ENCODE measurements at regions not wholly inside any gene's neighbourhood (a gene's known extent, or its start where the extent isn't known, plus 50 kb on each side); places are given as distances from the start of the nearest gene placed in this dataset.
A peak's percentile ranks its signal among the peaks of the same experiment; 100 is the strongest.
"Not testable (repeated sequence)": the region's sequence is repeated elsewhere in the genome, so short reads cannot be mapped to it uniquely, and the experiment has no call there.

GRCh38 chr21:27352885-27353284 is 386.0 kb upstream of the ADAMTS5 start:
- Histone ChIP-seq H3K4me1 (ENCODE audit: control insufficient read depth, insufficient read depth, low read length) (no peaks in the 10 kb centered on the region), H3K36me3 (ENCODE audit: insufficient read depth, low read length) (no peaks in the 10 kb centered on the region), H3K27me3 (ENCODE audit: control insufficient read depth, insufficient read depth, low read length) (no peaks in the 10 kb centered on the region), H3K4me2 (ENCODE audit: low read length) (no peak overlapping the region), H3K9me3 (replicated peaks; ENCODE audit: low read length) (no peaks in the 10 kb centered on the region), H3K9ac (ENCODE audit: low read depth, low read length) (no peak overlapping the region), H3K4me3 (ENCODE audit: low read length) (no peak overlapping the region)

DNA sequence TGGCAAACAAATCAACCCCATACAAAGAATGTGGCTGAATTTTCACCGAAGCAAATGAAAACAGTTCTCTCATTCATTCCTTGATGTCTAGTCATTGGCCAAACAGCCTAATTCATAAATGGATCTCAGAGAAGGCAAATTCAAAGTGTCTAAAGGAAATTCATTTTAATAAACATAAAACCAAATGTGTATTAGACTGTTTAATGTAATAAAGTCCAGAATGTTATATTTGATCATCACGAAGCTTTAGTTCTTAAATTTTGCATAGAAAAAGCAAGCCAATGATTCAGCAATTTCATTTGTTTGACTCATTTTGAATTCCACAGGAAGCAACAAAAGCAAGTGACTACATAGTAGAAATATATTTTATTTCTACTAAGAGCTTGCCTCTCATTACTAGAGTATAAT is 379.2 kb upstream of the ADAMTS5 start:
- Histone ChIP-seq H3K27me3 (ENCODE audit: control insufficient read depth, insufficient read depth, low read length) (no peaks in the 10 kb centered on the region), H3K4me1 (ENCODE audit: control insufficient read depth, insufficient read depth, low read length) (peaks cover 16% of the 10 kb centered on the region), H3K9ac (ENCODE audit: low read depth, low read length) (peak overlapping the region; percentile 28), H3K9me3 (replicated peaks; ENCODE audit: low read length) (no peaks in the 10 kb centered on the region), H3K4me3 (ENCODE audit: low read length) (peak overlapping the region; percentile 37), H3K4me2 (ENCODE audit: low read length) (peak overlapping the region; percentile 67), H3K36me3 (ENCODE audit: insufficient read depth, low read length) (no peaks in the 10 kb centered on the region)

GRCh38 chr21:27339902-27340301 is 373.0 kb upstream of the ADAMTS5 start:
- Histone ChIP-seq H3K4me1 (ENCODE audit: control insufficient read depth, insufficient read depth, low read length) (no peaks in the 10 kb centered on the region), H3K4me2 (ENCODE audit: low read length) (no peak overlapping the region), H3K4me3 (ENCODE audit: low read length) (no peak overlapping the region), H3K9ac (ENCODE audit: low read depth, low read length) (no peak overlapping the region), H3K27me3 (ENCODE audit: control insufficient read depth, insufficient read depth, low read length) (no peaks in the 10 kb centered on the region), H3K36me3 (ENCODE audit: insufficient read depth, low read length) (no peaks in the 10 kb centered on the region), H3K9me3 (replicated peaks; ENCODE audit: low read length) (no peaks in the 10 kb centered on the region)

DNA sequence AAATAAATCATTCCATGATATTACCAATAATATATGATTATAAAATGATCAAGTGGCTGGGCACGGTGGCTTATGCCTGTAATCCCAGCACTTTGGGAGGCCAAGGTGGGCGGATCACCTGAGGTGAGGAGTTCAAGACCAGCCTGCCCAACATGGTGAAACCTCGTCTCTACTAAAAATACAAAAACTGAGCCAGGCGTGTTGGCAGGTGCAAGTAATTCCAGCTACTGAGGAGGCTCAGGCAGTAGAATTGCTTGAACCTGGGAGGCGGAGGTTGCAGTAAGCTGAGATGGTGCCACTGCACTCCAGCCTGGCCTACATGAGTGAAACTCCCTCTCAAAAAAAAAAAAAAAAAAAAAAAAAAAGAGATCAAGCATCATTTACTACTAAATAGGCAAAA is 371.1 kb upstream of the ADAMTS5 start:
- not testable (repeated sequence) for H3K4me1 ChIP-seq (ENCODE audit: control insufficient read depth, insufficient read depth, low read length); H3K27me3 ChIP-seq (ENCODE audit: control insufficient read depth, insufficient read depth, low read length); H3K9ac ChIP-seq (ENCODE audit: low read depth, low read length); H3K4me2 ChIP-seq (ENCODE audit: low read length); H3K9me3 ChIP-seq (replicated peaks; ENCODE audit: low read length); H3K36me3 ChIP-seq (ENCODE audit: insufficient read depth, low read length); H3K4me3 ChIP-seq (ENCODE audit: low read length)

DNA sequence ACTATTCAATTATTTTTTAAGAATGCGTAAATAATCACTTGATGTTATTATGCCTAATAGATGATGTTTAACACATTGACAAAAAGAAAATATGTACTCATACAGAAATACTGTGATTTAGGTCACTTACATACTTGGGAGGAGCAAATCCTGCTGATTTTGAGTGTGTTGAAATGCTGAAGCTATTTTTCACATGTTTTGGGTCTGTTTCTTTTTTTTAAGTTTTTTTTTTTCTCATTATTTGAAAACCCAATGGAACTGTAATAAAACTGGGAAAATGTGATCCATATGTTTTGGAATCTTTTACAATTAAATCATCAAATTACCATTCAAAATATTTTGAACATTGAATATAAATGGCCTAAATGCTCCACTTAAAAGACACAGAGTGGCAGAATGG is 366.2 kb upstream of the ADAMTS5 start:
- no peak overlapping the region for H3K4me2 ChIP-seq (ENCODE audit: low read length)
- H3K9me3 ChIP-seq (replicated peaks; ENCODE audit: low read length), result no peaks in the 10 kb centered on the region
- H3K4me3 ChIP-seq (ENCODE audit: low read length), result no peak overlapping the region
- no peaks in the 10 kb centered on the region for H3K27me3 ChIP-seq (ENCODE audit: control insufficient read depth, insufficient read depth, low read length)
- H3K9ac ChIP-seq (ENCODE audit: low read depth, low read length), result no peak overlapping the region
- H3K4me1 ChIP-seq (ENCODE audit: control insufficient read depth, insufficient read depth, low read length), result peaks cover 12% of the 10 kb centered on the region
- no peaks in the 10 kb centered on the region for H3K36me3 ChIP-seq (ENCODE audit: insufficient read depth, low read length)

DNA sequence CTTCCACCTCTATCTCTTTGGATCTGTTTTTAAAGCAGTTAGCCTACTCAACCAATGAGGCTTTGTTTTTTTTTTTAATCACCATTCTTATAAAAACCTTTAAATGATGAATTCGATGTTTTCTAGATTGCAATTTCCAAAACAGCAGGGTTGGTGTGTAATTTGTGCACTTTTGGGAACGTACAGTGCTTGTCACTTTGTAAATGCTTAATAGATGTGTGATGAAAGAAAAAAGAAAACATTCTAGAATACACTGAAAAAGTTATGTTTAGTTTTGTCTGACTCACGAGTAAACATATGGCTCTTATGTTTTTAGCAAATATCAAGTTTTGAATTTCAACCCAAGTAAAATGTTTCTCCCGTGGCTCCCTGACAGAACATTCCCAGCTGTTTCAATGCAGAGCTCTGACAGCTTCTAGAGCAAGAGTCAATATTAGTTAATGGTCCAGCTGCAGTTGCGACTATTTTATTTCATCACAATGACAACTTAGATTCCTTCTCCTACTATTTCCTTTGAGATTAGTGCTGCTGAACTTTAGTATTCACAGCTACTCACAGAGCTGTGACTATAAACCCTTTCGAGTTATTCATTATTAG is 362.5 kb upstream of the ADAMTS5 start:
- Histone ChIP-seq H3K9me3 (replicated peaks; ENCODE audit: low read length) (no peaks in the 10 kb centered on the region), H3K4me3 (ENCODE audit: low read length) (no peak overlapping the region), H3K4me2 (ENCODE audit: low read length) (peak overlapping the region; percentile 28), H3K36me3 (ENCODE audit: insufficient read depth, low read length) (no peaks in the 10 kb centered on the region), H3K9ac (ENCODE audit: low read depth, low read length) (no peak overlapping the region), H3K27me3 (ENCODE audit: control insufficient read depth, insufficient read depth, low read length) (no peaks in the 10 kb centered on the region), H3K4me1 (ENCODE audit: control insufficient read depth, insufficient read depth, low read length) (peaks cover 12% of the 10 kb centered on the region)

DNA sequence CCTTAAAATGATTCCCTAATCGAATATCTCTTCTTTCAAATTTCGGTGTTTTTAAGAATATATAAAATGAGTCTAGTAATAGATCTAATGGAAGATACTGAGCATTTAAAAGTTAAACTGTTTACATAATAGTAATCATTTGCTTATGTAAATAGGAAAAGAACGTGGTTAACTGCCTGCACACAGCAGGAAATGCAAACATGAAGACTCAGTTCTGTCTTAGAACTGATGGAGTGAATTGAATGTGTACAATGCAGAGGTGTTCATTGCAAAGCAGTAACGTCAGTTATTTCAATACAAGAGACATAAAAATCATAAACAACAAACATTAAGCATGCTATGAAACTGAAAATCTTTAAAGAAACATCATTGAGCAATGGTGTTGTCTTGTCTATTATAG is 359.4 kb upstream of the ADAMTS5 start:
- H3K4me2 ChIP-seq (ENCODE audit: low read length), result no peak overlapping the region
- H3K9me3 ChIP-seq (replicated peaks; ENCODE audit: low read length), result no peaks in the 10 kb centered on the region
- H3K4me1 ChIP-seq (ENCODE audit: control insufficient read depth, insufficient read depth, low read length), result peaks cover 12% of the 10 kb centered on the region
- no peak overlapping the region for H3K4me3 ChIP-seq (ENCODE audit: low read length)
- H3K27me3 ChIP-seq (ENCODE audit: control insufficient read depth, insufficient read depth, low read length), result no peaks in the 10 kb centered on the region
- no peaks in the 10 kb centered on the region for H3K36me3 ChIP-seq (ENCODE audit: insufficient read depth, low read length)
- H3K9ac ChIP-seq (ENCODE audit: low read depth, low read length), result no peak overlapping the region

DNA sequence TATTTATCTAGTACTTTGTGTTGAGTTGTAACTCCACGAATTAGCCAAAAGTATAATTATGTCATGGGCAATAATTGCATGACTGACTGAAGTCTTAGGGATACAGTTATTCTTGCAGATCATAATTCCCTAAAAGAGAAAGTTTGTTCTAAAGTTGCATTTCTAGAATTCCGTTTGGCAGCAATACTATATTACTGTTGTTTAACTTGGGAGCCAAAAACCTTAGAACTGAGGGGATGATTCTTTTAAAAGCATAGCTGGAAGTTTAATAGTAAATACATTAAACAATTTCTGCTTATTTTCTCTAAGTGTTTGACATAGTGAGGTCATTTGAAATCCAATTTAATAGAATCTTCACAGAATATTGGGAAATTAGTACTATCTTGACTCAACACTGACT is 356.4 kb upstream of the ADAMTS5 start:
- no peaks in the 10 kb centered on the region for H3K36me3 ChIP-seq (ENCODE audit: insufficient read depth, low read length)
- no peaks in the 10 kb centered on the region for H3K4me1 ChIP-seq (ENCODE audit: control insufficient read depth, insufficient read depth, low read length)
- H3K4me3 ChIP-seq (ENCODE audit: low read length), result no peak overlapping the region
- H3K9ac ChIP-seq (ENCODE audit: low read depth, low read length), result no peak overlapping the region
- no peaks in the 10 kb centered on the region for H3K27me3 ChIP-seq (ENCODE audit: control insufficient read depth, insufficient read depth, low read length)
- no peak overlapping the region for H3K4me2 ChIP-seq (ENCODE audit: low read length)
- no peaks in the 10 kb centered on the region for H3K9me3 ChIP-seq (replicated peaks; ENCODE audit: low read length)

- no peaks in the 10 kb centered on the region for H3K4me1 ChIP-seq (ENCODE audit: control insufficient read depth, insufficient read depth, low read length)
- H3K27me3 ChIP-seq (ENCODE audit: control insufficient read depth, insufficient read depth, low read length), result no peaks in the 10 kb centered on the region
- no peak overlapping the region for H3K9ac ChIP-seq (ENCODE audit: low read depth, low read length)
- H3K9me3 ChIP-seq (replicated peaks; ENCODE audit: low read length), result no peaks in the 10 kb centered on the region
- H3K4me3 ChIP-seq (ENCODE audit: low read length), result no peak overlapping the region
- H3K4me2 ChIP-seq (ENCODE audit: low read length), result no peak overlapping the region
- H3K36me3 ChIP-seq (ENCODE audit: insufficient read depth, low read length), result no peaks in the 10 kb centered on the region
These were observed 354.9 kb upstream of the ADAMTS5 start for GRCh38 chr21:27321791-27322190.

- Histone ChIP-seq H3K9ac (ENCODE audit: low read depth, low read length) (no peak overlapping the region), H3K4me2 (ENCODE audit: low read length) (no peak overlapping the region), H3K4me1 (ENCODE audit: control insufficient read depth, insufficient read depth, low read length) (no peaks in the 10 kb centered on the region), H3K27me3 (ENCODE audit: control insufficient read depth, insufficient read depth, low read length) (no peaks in the 10 kb centered on the region), H3K36me3 (ENCODE audit: insufficient read depth, low read length) (no peaks in the 10 kb centered on the region), H3K9me3 (replicated peaks; ENCODE audit: low read length) (no peaks in the 10 kb centered on the region), H3K4me3 (ENCODE audit: low read length) (no peak overlapping the region)
These were observed 354.0 kb upstream of the ADAMTS5 start for GRCh38 chr21:27320868-27321267.

GRCh38 chr21:27317601-27318000 is 350.7 kb upstream of the ADAMTS5 start:
- H3K36me3 ChIP-seq (ENCODE audit: insufficient read depth, low read length); H3K4me3 ChIP-seq (ENCODE audit: low read length); H3K4me1 ChIP-seq (ENCODE audit: control insufficient read depth, insufficient read depth, low read length); H3K9me3 ChIP-seq (replicated peaks; ENCODE audit: low read length); H3K4me2 ChIP-seq (ENCODE audit: low read length); H3K27me3 ChIP-seq (ENCODE audit: control insufficient read depth, insufficient read depth, low read length); H3K9ac ChIP-seq (ENCODE audit: low read depth, low read length): not testable (repeated sequence)

GRCh38 chr21:27315373-27315772 is 348.5 kb upstream of the ADAMTS5 start:
- no peak overlapping the region for H3K9ac ChIP-seq (ENCODE audit: low read depth, low read length)
- H3K4me1 ChIP-seq (ENCODE audit: control insufficient read depth, insufficient read depth, low read length), result no peaks in the 10 kb centered on the region
- no peaks in the 10 kb centered on the region for H3K27me3 ChIP-seq (ENCODE audit: control insufficient read depth, insufficient read depth, low read length)
- no peaks in the 10 kb centered on the region for H3K36me3 ChIP-seq (ENCODE audit: insufficient read depth, low read length)
- no peak overlapping the region for H3K4me2 ChIP-seq (ENCODE audit: low read length)
- no peak overlapping the region for H3K4me3 ChIP-seq (ENCODE audit: low read length)
- H3K9me3 ChIP-seq (replicated peaks; ENCODE audit: low read length), result no peaks in the 10 kb centered on the region

Data from skeletal muscle satellite cell (primary cell).